NCI-H1930 (cell line): ENCODE measurements at regions not wholly inside any gene's neighbourhood (a gene's known extent, or its start where the extent isn't known, plus 50 kb on each side); places are given as distances from the start of the nearest gene placed in this dataset.

Experiments
- DNase-seq, 2 experiments: peaks; one replicate each; lab custom pipeline; 2025; lab: John Stamatoyannopoulos, UW

- DNase-seq: peak; percentile 57 to 64
Measured at GRCh38 chr11:76721755-76722677, 51.5 kb upstream of the LRRC32 start.

DNA sequence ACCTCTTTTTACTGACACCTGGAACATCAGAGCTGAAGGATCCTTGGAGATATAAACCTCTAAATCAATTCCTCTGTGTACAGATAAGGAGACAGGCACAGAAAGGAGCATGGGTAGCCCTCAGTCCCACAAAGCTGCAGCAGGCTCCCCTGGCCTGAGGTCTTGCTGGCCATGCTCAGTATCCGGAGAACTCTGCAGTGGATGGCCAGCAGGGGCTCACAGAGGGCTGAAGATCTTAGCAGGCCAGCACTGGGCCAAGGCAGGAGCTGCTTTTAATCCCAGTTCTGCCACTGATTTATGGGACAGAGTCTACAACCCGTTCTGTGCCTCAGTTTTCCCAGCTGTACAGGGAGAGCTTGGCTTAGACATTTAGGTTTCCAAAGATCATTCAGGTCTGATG is 52.6 kb upstream of the LRRC32 start:
- DNase-seq: no peak

GRCh38 chr11:76723548-76723947 is 53.0 kb upstream of the LRRC32 start:
- no peak for DNase-seq

DNA sequence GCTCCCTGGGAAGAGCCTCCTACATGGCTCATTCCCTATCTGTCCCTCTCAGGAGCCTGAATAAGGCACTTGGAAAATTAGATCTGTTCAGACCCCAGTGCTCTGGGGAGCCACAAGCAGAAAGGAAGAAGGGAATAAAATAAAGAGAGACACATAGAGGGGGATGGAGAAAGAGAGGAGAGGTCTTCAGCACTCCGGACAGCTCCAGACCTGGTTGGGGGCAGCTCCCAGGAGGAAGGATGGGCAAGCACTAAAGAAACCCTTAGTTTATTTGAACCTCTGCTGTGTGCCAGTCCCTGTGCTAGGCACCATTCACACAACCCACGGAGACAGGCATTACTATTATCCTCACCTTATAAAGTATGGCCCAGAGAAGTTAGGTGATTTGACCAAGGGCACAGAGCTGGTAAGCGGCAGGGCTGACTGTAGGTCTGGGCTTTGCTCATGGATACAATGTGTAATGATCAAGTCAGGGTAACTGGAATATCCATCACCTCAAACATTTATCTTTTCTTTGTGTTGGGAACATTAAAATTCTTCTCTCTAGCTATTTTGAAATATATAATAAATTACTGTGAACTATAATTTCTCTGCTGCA is 53.7 kb upstream of the LRRC32 start:
- no peak for DNase-seq

GRCh38 chr11:76728227-76728626 is 54.9 kb upstream of the TSKU start:
- no peak for DNase-seq

DNA sequence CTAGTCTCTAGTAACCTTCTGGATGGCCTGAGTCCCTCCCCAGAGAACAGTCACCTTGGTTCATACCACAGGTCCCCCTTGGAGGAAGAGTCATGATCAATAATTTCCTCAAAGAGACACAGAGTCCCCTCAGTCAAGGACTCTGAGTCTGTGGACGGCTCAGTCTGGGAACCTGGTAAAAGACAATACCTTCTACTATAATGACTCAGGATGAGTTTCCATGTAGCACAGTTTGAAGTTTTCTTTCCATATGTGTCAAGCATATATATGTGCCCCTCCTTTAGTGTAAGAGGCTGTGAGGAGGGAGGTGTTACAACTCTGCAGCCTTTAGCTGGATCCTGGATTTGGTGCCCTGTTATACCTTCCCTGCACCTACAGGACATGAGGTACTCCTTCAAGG is 54.4 kb upstream of the TSKU start:
- no peak for DNase-seq

- no peak for DNase-seq
Measured at GRCh38 chr11:76729214-76729613, 53.9 kb upstream of the TSKU start.

DNA sequence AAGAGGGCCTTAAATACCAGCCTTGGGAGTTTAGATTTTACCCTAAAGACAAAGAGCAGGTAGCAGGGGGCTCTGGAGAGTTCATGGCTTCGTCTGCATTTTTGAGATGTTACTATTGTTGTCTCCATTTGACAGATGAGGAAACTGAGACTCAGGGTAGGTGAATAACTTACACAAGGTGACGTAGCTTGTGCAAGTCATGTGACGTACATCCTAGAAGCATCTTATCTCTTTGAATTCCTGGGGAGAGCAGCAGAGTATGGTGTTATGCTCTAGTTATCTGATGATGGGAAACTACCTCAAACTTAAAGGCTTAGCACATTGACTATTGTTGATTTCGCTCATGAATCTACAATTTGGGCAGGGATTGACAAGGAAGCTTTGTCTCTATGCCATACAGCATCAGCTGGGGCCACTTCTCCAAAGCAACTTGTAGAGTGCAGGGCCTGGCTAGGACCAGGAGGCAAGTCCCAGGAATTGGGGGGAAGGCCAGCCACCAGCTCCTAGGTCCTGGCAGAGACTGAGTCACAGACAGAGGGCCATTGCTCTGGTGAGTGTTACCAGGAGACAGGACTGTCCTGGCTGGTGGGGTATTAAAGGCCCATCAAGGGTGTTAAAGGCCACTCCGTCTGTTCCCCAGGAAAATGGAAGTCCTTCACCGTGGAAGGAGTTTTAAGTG is 52.1 kb upstream of the TSKU start:
- no peak for DNase-seq

GRCh38 chr11:76732643-76733042 is 50.5 kb upstream of the TSKU start:
- DNase-seq: no peak
